Liver (tissue), 8 donors: ENCODE measurements at regions not wholly inside any gene's neighbourhood (a gene's known extent, or its start where the extent isn't known, plus 50 kb on each side); places are given as distances from the start of the nearest gene placed in this dataset.

Experiments used
- DNase-seq: peaks from one replicate; pipeline ENCODE4 v3.0.0-alpha.2; 2017; ENCODE audit warnings: low spot score
- H3K27ac ChIP-seq, 2 donors: one replicate each; pipeline ENCODE4 v1.7.0; 2013; ENCODE audit warnings: inconsistent platforms in 2 of 2, low read length in 2 of 2, control low read depth in 1 of 2, low read depth in 1 of 2, mild to moderate bottlenecking in 1 of 2
- H3K27me3 ChIP-seq, 4 donors: one replicate each; pipeline versions ENCODE4 v1.6.1 to v1.7.0; 2013; ENCODE audit warnings: low read length in 3 of 4, inconsistent platforms in 1 of 4, mild to moderate bottlenecking in 1 of 4, moderate library complexity in 1 of 4; ENCODE audit not compliant: control insufficient read depth in 4 of 4, insufficient read depth in 4 of 4
- H3K36me3 ChIP-seq, 4 donors: one replicate each; pipeline versions ENCODE4 v1.6.1 to v1.7.0; 2013; ENCODE audit warnings: low read length in 3 of 4, mild to moderate bottlenecking in 3 of 4, low read depth in 1 of 4, moderate library complexity in 1 of 4; ENCODE audit not compliant: control insufficient read depth in 4 of 4, insufficient read depth in 3 of 4
- H3K4me1 ChIP-seq, 4 donors: one replicate each; pipeline versions ENCODE4 v1.6.1 to v1.7.0; 2013; ENCODE audit warnings: low read length in 3 of 4, mild to moderate bottlenecking in 3 of 4, moderate library complexity in 1 of 4; ENCODE audit not compliant: control insufficient read depth in 4 of 4, insufficient read depth in 4 of 4
- H3K4me3 ChIP-seq, 3 donors: one replicate each; pipeline versions ENCODE4 v1.6.1 to v1.7.0; 2013; ENCODE audit warnings: low read length in 3 of 3, control low read depth in 1 of 3, low read depth in 1 of 3, mild to moderate bottlenecking in 1 of 3
- H3K9ac ChIP-seq, 2 donors: one replicate each; pipeline ENCODE4 v1.7.0; 2013; ENCODE audit warnings: low read length in 2 of 2, mild to moderate bottlenecking in 2 of 2, moderate library complexity in 2 of 2, control low read depth in 1 of 2, low read depth in 1 of 2
- H3K9me3 ChIP-seq, 4 donors: one replicate each; pipeline versions ENCODE4 v1.6.1 to v1.7.0; 2013; ENCODE audit warnings: low read length in 3 of 4; ENCODE audit not compliant: control insufficient read depth in 4 of 4
- ATF3 ChIP-seq: IDR thresholded peaks from 2 replicates; pipeline ENCODE4 v1.6.1; 2016; ENCODE audit warnings: antibody characterized with exemption
- CTCF ChIP-seq: fragments of 150-350 bp; IDR thresholded peaks from 2 replicates; pipeline ENCODE4 v1.5.1; 2017; ENCODE audit warnings: improper control_type of control experiment, low read depth, low read length; ENCODE audit not compliant: missing input control
- EGR1 ChIP-seq, 2 donors: IDR thresholded peaks; 2 replicates each; pipeline ENCODE4 v1.6.1; 2016 to 2018; ENCODE audit warnings: antibody characterized with exemption in 2 of 2, low read depth in 2 of 2
- FOXA1 ChIP-seq: IDR thresholded peaks from 2 replicates; pipeline ENCODE4 v1.6.1; 2016; ENCODE audit warnings: antibody characterized with exemption
- FOXA2 ChIP-seq: IDR thresholded peaks from 2 replicates; pipeline ENCODE4 v1.6.1; 2016; ENCODE audit warnings: antibody characterized with exemption
- GABPA ChIP-seq, 2 donors: IDR thresholded peaks in 1 of 2; conservative IDR thresholded peaks in 1 of 2; 2 replicates each; pipeline ENCODE4 v1.6.1; 2016; ENCODE audit warnings: antibody characterized with exemption in 2 of 2, mild to moderate bottlenecking in 1 of 2, moderate library complexity in 1 of 2
- HNF4A ChIP-seq, 2 donors: conservative IDR thresholded peaks; 2 replicates each; pipeline ENCODE4 v1.6.1; 2016; ENCODE audit warnings: antibody characterized with exemption in 2 of 2, mild to moderate bottlenecking in 2 of 2
- HNF4G ChIP-seq: IDR thresholded peaks from 2 replicates; pipeline ENCODE4 v1.6.1; 2016; ENCODE audit warnings: antibody characterized with exemption
- JUND ChIP-seq, 2 donors: IDR thresholded peaks; 2 replicates each; pipeline ENCODE4 v1.6.1; 2016; ENCODE audit warnings: antibody characterized with exemption in 2 of 2
- MAX ChIP-seq: IDR thresholded peaks from 2 replicates; pipeline ENCODE4 v1.6.1; 2016; ENCODE audit warnings: antibody characterized with exemption
- NR2F2 ChIP-seq: IDR thresholded peaks from 2 replicates; pipeline ENCODE4 v1.6.1; 2016; ENCODE audit warnings: antibody characterized with exemption
- RAD21 ChIP-seq, 2 donors: IDR thresholded peaks; 2 replicates each; pipeline ENCODE4 v1.6.1; 2016; ENCODE audit warnings: antibody characterized with exemption in 2 of 2, mild to moderate bottlenecking in 2 of 2
- RXRA ChIP-seq, 2 donors: IDR thresholded peaks; 2 replicates each; pipeline ENCODE4 v1.6.1; 2017 to 2018; ENCODE audit warnings: antibody characterized with exemption in 2 of 2, mild to moderate bottlenecking in 1 of 2
- SP1 ChIP-seq: IDR thresholded peaks from 2 replicates; pipeline ENCODE4 v1.6.1; 2018; ENCODE audit warnings: antibody characterized with exemption, mild to moderate bottlenecking
- TAF1 ChIP-seq: conservative IDR thresholded peaks from 2 replicates; pipeline ENCODE4 v1.6.1; 2016; ENCODE audit warnings: antibody characterized with exemption, mild to moderate bottlenecking
- YY1 ChIP-seq: IDR thresholded peaks from 2 replicates; pipeline ENCODE4 v1.6.1; 2016; ENCODE audit warnings: antibody characterized with exemption, mild to moderate bottlenecking
- ZBTB33 ChIP-seq: IDR thresholded peaks from 2 replicates; pipeline ENCODE4 v1.6.1; 2016; ENCODE audit warnings: antibody characterized with exemption
- WGBS: extraction: QIAGEN DNeasy Blood & Tissue Kit; methylation state at CpG from one replicate; pipeline ENCODE4 v1.1.7; 2013; 5-methylcytosine and 5-hydroxymethylcytosine counted together
- TF ChIP-seq, protein P1 (sequence below): IDR thresholded peaks from 2 replicates; pipeline ENCODE4 v1.6.1; 2016; ENCODE audit warnings: antibody characterized with exemption, mild to moderate bottlenecking
- donor health status: healthy.
- donor health status: healthy.
- donor health status: healthy.
- donor health status: healthy.
- donor health status: healthy.

- TF ChIP-seq ZBTB33 (no peak), FOXA1 (no peak), GABPA (IDR thresholded peaks at IDR 0.05 in 1 of 2, conservative IDR thresholded peaks at IDR 0.05 in 1 of 2) (no peak)
These were observed 609.7 kb downstream of the TBC1D22A start (continued) for GRCh38 chr22:47372111-47372581.

- Histone ChIP-seq H3K9ac (no peak overlapping the region), H3K27me3 (no peaks in the 10 kb centered on the region), H3K9me3 (no peaks in the 10 kb centered on the region), H3K4me3 (no peak overlapping the region), H3K27ac (no peak overlapping the region), H3K4me1 (no peaks in the 10 kb centered on the region), H3K36me3 (no peaks in the 10 kb centered on the region)
- DNase-seq: no peak
- TF ChIP-seq FOXA1: no peak
- no peak for TF ChIP-seq SP1
- no peak for TF ChIP-seq JUND (IDR thresholded peaks at IDR 0.05)
- no peak for TF ChIP-seq RXRA (IDR thresholded peaks at IDR 0.05)
- TF ChIP-seq HNF4G: no peak
- WGBS: 75% methylated on average over 15 of the region's 15 CpGs
These were observed 609.0 kb downstream of the TBC1D22A start for GRCh38 chr22:47371263-47372090.

DNA sequence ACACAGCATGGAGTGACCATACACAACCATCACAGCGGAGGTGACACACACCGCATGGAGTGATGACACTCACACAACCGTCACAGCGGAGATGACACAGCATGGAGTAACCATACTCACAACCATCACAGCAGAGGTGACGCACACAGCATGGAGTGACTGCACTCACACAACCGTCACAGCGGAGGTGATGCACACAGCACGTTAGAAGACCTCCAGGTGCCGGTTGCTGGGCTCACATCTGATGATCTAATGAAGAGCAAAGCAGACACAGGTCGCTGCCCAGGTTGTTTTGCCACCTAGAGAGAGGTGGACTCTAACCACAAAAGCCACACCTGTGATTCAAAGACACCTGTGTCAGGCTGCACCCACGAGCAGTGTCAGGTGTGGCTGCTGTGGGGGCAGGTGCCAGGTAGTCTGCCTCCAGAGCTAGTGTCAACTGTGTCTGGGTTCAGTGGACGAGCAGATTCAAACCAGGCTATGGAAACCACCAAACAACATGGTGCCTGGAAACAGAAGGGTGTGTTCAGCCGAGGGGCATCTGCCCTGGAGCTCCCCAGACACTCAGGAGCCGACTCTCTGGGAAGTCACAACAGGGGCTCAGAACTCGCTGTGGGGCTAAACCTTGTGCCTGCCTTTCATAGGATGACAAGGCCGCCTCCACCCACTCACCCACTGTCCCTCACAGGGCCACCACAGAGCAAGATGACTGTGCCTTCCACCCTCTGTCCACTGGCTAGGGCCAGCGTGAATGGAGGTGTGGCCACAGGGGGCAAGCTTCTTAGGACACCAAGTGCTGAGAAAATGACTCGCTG, 608.2 kb downstream of the TBC1D22A start:
- 75% methylated on average over 18 of the region's 18 CpGs for WGBS
- DNase-seq: no peak
- Histone ChIP-seq H3K27me3 (no peaks in the 10 kb centered on the region), H3K9me3 (no peaks in the 10 kb centered on the region), H3K9ac (no peak overlapping the region), H3K4me1 (no peaks in the 10 kb centered on the region), H3K4me3 (no peak overlapping the region), H3K27ac (no peak overlapping the region), H3K36me3 (no peaks in the 10 kb centered on the region)
- TF ChIP-seq TAF1 (no peak), CTCF (no peak), MAX (no peak), RXRA (IDR thresholded peaks at IDR 0.05) (no peak), ZBTB33 (no peak), YY1 (no peak), FOXA2 (no peak), FOXA1 (no peak), HNF4A (conservative IDR thresholded peaks at IDR 0.05) (no peak), EGR1 (IDR thresholded peaks at IDR 0.05; ENCODE audit: low read depth in 2 of 2) (no peak), GABPA (IDR thresholded peaks at IDR 0.05 in 1 of 2, conservative IDR thresholded peaks at IDR 0.05 in 1 of 2) (no peak), ATF3 (no peak), SP1 (no peak), HNF4G (no peak), NR2F2 (no peak), JUND (IDR thresholded peaks at IDR 0.05) (no peak), RAD21 (IDR thresholded peaks at IDR 0.05) (no peak)
- TF ChIP-seq, protein P1, sequence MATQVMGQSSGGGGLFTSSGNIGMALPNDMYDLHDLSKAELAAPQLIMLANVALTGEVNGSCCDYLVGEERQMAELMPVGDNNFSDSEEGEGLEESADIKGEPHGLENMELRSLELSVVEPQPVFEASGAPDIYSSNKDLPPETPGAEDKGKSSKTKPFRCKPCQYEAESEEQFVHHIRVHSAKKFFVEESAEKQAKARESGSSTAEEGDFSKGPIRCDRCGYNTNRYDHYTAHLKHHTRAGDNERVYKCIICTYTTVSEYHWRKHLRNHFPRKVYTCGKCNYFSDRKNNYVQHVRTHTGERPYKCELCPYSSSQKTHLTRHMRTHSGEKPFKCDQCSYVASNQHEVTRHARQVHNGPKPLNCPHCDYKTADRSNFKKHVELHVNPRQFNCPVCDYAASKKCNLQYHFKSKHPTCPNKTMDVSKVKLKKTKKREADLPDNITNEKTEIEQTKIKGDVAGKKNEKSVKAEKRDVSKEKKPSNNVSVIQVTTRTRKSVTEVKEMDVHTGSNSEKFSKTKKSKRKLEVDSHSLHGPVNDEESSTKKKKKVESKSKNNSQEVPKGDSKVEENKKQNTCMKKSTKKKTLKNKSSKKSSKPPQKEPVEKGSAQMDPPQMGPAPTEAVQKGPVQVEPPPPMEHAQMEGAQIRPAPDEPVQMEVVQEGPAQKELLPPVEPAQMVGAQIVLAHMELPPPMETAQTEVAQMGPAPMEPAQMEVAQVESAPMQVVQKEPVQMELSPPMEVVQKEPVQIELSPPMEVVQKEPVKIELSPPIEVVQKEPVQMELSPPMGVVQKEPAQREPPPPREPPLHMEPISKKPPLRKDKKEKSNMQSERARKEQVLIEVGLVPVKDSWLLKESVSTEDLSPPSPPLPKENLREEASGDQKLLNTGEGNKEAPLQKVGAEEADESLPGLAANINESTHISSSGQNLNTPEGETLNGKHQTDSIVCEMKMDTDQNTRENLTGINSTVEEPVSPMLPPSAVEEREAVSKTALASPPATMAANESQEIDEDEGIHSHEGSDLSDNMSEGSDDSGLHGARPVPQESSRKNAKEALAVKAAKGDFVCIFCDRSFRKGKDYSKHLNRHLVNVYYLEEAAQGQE: no peak
